HG03108 (cell line): ENCODE measurements at regions not wholly inside any gene's neighbourhood (a gene's known extent, or its start where the extent isn't known, plus 50 kb on each side); places are given as distances from the start of the nearest gene placed in this dataset.

Experiments used
- ATAC-seq: cut with Tn5 transposase; IDR thresholded peaks from one replicate; pipeline ENCODE4 v1.9.1; 2021; ENCODE audit warnings: moderate library complexity; ENCODE audit not compliant: unreplicated experiment

DNA sequence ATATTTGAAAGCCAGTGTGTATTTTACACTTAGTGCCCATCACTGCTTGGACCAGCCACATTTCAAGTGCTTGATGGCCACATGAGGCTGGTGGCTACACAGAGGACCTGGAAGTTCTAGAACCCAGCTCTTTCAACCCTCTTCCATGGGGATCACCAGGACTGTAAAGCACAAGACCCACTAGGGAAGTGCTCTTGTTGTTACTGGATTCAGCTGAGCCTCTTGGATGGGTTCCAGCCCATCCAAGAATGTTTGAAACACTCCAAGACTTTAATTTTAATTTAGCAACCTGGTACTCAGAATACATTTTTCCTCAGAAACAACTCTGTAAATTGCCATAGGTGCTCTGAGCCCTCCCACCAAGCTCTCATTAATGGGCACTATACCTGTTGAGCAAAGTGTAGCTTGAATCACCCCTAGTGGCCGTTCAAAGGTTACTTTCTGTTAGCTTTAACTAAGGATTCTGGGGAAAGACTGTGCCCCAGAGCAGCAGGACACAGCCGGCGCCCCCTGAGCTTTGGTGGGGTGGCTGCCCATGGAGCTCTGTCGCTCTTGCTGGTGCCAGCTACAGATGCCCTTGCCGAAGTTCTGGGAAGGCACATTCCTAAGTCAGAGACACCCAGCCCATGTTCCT lies 212.4 kb downstream of the HSD17B3 start:
- ATAC-seq: no peak

DNA sequence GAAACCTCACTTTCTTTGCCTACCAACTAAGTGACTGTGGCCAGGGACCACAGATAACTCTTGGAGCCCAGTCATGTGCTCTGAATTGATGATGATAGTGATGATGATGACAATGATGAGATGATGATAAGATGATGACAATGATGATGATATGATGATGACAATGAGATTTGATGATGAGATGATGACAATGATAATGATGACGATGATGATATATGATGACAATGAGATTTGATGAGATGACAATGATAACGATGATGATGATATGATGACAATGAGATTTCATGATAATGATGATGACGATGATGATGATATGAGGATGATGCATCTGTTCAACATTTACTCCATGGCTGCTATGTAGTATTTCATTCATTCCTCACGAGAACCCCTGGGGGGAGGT lies 213.0 kb downstream of the ERCC6L2 start:
- no peak for ATAC-seq

DNA sequence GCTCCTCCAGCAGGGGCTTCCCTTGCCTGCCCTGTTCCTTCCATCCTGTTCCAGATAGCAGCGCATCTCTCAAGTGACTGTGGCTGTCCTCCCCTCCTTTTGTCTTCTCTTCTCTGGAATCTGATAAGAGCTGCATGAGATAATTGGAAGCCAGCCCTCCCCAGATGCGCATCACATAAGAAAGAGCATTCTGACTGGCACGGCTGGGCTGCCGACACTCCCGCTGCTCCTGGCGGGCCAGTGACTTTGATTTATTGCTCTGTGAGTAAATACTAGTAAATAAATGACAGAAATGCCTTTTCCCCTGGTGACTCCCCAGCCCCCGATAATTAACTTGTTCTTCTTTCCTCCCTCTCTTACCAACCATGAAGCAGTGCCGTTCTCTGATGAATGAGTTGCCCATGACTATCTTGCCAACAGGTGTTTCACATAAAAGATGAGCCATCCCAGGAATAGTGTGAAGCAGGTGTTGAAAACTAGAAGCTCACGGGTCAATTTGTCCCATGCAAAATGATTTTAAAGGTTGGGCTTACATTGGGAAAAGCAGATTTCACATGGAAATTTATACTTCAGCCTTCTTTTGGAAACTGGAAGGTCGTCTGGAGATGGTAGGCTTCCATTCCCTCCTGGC lies 212.3 kb downstream of the ERCC6L2 start:
- no peak for ATAC-seq

DNA sequence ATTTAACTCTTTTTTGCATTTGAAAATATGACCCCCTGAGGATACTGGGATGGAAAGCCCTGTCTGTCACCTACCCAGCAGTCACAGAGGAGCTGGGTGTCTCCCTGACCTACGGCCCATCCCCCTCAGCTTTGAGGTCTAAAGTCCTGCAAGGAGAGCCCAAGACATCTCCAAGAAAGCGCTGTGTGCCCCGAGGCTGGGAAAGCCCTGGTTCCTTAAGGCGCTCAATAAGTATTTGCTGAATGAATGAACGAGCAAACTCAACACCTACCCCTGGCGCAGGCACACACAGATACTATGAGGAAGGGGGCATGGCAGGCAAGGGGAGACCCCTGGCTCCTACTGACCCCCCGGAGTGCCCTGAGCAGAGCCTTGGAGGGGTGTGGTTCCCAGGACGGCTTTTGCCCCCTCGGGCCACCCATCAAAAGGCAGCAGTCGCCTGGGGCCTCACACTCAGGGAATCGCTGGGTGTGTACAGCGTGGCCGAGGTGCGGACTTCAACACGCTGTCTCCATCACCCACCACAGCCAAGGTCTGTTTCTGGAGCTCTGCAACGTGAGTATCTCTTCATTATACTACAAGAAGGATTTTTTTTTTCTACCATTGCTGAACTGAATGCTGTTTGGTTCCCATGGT lies 211.6 kb downstream of the ERCC6L2 start:
- no peak for ATAC-seq

DNA sequence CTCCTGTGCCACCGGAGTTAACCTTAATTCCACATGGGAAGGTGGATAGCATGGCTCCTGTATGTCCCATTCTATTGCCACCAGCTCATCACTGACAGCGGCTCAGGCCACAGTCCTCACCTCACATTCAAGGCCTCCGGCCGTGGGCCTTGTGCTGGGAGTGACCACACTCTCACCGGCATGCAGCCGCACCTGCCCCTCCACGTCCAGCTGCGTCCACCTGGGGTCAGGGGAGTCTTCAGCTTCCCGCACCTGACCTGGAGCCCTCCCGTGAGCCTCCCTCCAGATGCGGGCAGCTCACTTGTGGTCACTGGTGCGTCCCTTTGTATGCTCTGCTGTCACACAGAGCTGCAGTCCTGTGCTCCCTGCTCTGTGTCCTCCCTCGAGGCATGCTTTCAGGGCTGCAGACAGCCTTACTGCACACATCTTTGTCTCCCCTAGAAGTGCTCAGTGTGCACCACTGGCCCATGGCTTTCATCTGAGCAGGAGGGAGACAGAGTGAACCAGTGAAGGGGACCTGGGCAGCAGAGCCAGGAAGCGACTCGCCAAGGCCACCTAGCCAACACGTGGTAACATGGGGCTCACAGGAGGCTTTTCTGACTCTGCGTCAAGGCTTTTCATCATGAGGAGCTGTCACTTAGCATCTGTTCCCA lies 210.1 kb downstream of the ERCC6L2 start:
- no peak for ATAC-seq

DNA sequence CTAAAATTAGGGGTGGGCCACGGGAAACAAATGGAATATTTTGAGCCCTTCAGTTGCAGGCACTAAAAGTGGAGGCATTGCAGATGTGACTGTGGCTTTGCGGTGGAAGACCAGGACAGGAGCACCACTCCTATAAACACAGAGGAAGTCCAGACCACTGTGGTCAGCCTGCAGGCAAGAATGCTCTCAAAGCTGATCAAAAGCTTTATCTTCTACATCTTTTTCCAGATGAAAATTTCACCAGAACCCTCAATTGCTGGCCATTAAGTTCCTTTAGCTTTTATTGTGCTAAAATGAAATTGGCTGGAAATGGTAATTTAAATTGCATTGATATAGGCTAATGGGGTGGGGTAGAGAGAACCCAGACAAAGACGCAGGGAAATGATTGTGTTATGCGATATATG lies 208.8 kb downstream of the ERCC6L2 start:
- ATAC-seq: no peak

DNA sequence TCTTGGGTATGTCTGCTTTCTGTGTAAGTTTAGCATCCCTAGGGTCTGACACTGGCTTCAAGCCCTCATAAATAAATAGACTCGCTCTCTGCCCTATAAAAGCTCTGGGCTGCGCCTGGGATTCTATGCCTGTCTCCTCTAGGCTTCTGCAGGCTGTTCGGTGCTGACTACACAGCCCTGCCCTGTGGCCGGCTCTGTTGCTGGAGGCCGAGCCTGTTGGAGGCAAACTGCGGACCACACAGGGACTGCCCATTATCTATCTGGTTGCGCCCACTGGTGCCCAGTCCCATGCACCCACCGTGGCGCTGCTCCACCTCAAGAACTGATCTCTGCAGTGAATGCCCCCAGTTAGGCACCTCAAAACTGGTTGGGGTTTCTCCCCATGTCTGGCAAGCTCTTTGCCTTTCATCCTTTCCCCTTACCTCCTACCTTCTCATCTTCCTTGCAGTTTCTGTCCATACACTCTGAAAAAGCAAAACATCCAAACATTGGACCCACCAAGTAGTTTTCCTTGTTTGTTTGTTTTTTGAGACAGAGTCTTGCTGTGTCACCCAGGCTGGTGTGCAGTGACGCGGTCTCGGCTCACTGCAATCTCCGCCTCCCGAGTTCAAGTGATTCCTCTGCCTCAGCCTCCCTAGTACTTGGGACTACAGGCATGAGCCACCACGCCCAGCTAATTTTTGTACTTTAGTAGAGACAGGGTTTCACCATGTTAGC lies 207.2 kb downstream of the ERCC6L2 start:
- ATAC-seq: no peak

DNA sequence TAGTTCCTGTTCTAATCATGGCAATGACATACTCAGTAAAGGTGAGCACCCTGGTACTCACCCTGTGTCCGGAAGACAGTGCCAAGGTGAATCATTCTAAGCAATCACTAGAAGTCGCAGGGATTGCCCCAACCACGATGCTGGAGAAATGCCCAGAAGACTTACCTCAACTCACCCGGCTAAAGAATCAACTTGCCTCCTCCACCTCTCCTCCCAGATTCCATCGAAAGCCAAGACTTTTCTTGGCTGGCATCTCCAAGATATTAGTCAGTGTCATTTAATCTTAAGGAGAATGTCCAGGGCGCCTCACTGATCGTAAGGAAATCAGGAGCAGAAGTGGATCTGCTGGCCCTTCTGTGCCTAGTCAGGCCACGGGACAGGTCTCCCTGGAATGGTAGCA lies 204.9 kb downstream of the ERCC6L2 start:
- ATAC-seq: no peak

DNA sequence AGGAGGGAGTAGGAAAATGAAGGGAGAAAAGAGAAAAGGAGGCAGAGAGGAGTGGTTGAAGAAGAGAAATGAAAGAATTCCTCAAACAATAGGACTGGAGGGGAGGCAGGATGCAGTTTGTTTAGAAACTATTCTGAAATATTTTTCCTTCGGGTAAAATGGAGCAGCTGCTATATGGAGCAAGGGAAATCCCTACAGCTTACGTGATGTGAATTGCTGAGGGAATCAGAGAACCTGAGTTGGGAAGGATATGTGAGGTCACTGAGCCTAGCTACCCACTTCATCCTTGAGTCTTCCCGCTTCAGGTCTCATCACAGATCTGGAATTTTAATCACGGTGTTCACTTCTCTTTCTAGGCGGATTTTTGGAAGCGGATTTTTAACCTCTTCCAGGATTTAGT lies 204.3 kb downstream of the ERCC6L2 start:
- ATAC-seq: no peak

DNA sequence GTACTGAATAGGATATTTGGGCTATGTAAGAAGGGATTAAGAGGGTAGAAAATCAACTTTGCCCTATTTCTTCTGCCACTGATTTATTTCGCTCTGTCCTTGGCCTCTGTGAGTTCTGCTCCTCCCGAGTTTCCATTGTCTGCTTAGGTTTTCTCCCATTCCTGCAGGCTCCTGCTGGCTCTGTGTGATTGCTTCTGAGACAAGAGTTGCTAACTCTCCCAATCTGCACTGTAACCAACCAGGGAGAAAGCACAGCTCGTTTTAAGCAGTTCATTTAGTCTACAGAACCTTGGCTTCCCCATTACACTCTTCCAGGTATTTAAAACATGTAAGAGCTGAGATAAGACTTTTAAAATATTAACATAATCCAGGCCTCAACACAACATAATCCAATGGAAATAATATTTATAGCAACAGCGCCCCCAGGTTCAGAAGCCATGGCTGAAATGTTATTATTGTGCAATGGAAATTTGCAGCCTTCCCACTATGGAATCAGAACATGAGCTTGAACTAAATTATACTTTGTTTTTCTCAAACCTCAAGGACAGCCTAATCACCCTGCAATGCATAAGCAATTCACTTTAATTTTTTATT lies 203.5 kb downstream of the ERCC6L2 start:
- ATAC-seq: no peak

DNA sequence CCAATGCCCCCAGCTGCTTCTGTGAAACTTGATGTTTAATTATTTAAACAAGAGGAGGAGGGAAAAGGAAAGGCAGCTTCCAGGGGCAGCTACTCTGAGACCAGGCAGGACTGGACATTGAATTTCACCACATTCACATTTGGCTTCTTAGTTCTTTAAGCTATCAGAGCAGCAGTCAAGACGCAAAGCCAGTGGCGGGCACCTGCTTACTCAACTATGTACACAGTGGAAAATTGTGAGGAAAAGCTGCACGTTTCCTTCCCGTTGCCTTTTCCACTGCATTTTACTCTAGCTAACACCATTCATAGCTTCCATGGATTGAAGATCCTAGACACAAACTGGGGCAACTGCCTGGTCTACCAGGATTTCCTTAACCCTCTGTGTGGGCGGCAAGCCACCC lies 200.3 kb downstream of the ERCC6L2 start:
- ATAC-seq: no peak

DNA sequence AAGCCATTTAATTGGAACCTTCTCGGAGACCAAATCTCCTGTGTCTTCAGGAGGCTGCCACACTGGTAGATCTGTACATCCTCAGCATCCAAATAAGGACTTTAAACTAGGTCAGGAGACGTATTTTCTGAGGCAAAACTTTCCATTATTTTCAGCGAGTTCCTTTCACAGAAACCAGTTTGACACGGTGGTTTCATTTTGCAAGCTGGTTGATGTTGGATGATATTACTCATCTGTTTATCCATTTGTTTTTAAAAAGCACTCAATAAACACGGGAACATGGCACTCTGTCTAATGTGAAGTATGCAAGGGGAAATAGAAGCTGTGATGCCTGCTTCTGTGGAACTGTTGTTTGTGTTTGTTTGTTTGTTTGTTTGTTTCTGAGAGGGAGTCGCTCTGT lies 199.6 kb downstream of the ERCC6L2 start:
- ATAC-seq: no peak

DNA sequence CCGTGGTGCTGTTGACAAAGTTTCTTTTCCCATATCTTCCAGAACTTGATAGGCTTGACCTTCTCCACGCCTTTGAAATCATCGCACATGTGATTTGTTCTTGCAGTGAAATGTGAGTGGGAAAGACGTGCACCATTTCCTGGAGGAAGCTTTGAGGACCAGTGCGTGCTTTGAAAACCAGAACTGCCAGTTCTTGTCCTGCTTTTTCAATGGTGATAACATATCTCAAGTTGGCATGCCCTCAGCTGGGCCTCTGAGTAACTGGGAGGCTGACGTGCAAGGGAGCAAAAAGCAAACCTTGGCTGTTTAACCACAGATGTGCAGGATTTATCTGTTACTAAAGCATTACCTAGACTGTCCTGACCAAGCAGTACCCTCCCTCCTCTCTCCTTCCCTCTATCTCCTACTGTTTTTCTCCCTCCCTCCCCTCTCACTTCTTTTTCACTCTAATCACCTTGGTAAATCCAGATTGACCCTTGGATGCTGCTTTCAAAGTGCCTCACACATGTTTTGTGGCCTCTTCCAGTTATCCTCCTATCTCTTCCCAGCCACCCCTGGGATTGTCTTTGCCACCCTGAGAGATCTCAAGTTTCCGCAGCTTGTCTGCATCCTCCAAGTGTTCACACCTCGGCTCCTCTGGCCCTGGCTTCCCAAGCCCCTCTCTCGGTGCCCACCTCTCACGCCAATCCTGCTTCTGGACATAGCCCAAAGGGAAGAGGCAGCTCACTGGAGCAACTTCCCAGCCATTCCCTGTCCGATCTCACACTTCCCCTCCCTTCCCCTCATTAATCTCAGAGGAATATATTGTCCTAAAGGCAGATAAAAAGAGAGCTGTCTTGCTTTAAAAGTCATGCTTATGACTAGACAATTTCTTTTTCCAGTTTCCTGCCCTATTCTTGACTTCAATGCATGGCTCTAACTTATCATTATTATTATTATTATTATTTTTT lies 198.3 kb downstream of the ERCC6L2 start:
- no peak for ATAC-seq

DNA sequence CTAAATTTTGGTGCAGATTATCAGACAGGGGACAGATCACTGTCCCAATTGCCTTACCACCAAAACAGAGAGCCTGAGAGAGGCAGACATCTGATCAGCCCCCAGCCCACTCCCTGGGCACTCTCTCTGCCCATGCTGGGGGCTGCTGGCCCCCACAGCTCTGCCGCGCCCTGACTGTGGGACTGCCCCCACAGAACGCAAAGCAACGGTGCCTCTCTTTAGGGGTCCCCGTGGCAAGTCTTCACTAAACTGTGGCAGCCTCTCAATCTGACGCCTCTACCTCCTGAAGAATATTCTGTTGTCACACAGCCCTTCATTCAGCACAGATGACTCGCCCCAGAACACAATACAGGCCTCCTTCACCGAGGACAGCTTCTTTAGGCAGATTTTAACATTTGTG lies 197.4 kb downstream of the ERCC6L2 start:
- ATAC-seq: no peak

DNA sequence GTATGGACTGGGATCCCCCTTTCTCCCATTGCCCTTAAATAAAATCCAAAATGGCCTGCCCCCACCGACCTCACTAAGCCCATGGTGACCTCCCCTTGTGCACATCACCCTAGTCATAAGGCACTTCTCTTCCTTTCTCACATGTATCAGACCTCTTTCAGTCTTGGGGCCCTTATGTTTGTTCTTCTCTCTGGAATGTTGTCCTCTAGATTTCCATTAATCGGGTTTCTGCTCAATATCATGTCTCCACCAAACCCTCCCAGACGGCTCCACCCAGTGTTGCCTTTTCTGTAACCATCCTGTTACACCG lies 196.3 kb downstream of the ERCC6L2 start:
- ATAC-seq: no peak

DNA sequence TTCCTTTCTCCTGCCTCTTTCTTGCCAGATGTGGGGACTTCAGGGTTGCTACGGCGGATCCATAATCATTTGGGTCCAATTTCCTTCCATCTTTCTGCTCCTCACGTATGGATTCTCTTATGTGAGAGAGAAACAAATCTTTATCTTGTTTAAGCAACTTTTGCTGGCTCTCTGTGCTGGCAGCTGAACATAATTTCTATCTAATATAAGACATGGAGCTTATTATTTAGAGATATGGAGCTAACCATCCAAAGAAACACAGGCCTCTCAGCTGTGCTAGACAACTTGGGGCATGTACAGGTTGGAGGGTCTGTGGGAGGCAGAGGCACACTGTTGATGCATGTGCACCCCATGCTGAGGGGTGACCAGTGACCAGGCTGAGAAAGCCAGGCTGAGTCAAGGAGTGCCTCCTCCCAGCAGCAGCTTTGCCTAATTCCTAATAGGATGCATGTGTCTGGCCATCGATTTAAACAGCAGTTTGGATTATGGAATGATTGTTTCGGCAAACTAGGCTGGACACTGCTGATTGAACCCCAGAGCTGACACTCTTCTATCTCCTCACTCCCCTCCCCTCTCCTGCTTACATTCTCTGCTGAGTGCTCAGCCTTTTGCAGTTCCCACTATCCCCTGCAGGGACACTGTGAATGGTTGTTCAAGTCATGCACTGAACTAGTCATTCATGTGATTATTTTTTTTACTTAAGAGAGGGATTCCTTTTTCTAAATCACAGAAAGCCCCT lies 195.8 kb downstream of the ERCC6L2 start:
- ATAC-seq: no peak

DNA sequence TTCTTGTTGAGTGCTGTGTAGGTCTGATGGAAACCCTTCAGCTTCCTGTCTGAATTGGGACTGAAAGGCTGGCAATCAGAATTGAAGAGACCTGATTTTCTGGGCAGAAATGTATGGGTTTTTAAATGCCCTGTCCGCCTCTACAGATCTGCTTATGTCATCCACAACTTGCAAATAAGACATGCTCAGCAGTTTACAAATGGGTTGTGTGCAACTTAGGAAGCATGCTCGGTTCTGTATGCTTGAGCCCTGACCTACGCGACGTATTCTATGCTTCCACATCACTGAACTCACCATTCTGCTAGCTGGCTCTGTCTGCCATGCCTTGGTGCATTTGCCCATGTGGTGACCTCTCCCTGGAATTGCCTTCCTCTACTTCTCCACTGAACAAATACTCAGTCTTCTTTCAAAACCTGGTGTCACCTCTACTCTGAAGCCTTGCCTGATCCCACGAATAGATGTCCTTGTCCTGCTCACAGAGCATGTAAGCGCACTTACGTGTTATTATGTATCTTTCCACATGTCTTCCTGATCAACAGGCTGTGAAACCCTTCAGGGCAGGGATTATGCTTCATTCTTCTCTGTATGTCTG lies 194.2 kb downstream of the ERCC6L2 start:
- no peak for ATAC-seq

DNA sequence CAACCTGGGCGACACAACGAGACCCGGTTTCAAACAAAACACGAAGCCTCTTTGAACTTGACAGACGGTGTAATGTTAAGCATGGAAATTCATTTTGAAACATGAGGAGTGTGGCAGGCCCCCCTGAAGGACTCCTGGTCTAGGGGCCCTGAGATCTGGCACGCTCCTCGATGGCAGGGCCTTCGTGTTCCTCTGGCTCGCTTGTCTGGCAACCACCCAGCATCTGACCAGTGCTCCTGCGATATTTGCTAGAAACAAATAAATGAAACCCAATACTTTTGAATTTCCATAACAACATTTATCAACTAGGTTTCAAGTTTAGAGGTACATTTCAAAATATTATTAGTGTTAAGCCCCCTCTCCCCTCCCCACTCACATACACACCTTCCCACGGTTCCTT lies 193.0 kb downstream of the ERCC6L2 start:
- no peak for ATAC-seq

DNA sequence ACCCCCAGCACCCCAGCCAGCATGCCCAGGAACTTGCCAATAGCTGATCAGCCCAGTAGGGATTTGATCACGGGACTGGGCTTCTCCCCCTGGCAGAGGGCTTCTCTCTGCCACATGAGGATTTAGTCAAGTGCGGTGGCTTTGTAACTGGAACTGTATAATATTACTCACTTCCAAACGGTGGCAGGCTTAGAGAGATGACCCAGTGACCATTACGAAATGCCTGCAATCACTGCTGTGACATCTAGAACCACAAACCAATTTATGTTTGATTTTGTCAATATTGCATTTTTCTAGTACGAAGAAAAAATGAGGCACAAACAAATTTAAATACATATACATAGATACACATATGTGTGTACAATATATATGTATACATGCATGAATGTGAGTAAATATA lies 192.1 kb downstream of the ERCC6L2 start:
- ATAC-seq: no peak
